Anterior cingulate cortex (tissue), 58 donors: ENCODE measurements at regions not wholly inside any gene's neighbourhood (a gene's known extent, or its start where the extent isn't known, plus 50 kb on each side); places are given as distances from the start of the nearest gene placed in this dataset.
"Not testable (repeated sequence)": the region's sequence is repeated elsewhere in the genome, so short reads cannot be mapped to it uniquely, and the experiment has no call there.

Experiments
- DNase-seq, 58 donors: peaks; one replicate each; lab custom pipeline; 2025; lab: John Stamatoyannopoulos, UW

GRCh38 chr5:18742830-18743229 is 1108.6 kb downstream of the TAF11L14 start:
- no peak for DNase-seq

GRCh38 chr5:18744441-18744840 is 1110.2 kb downstream of the TAF11L14 start:
- no peak for DNase-seq

GRCh38 chr5:18745042-18745987 is 1111.1 kb downstream of the TAF11L14 start:
- no peak for DNase-seq

GRCh38 chr5:18745988-18746615 is 1111.8 kb downstream of the TAF11L14 start:
- DNase-seq = peak in 1 of 58 donors; percentile 1

DNA sequence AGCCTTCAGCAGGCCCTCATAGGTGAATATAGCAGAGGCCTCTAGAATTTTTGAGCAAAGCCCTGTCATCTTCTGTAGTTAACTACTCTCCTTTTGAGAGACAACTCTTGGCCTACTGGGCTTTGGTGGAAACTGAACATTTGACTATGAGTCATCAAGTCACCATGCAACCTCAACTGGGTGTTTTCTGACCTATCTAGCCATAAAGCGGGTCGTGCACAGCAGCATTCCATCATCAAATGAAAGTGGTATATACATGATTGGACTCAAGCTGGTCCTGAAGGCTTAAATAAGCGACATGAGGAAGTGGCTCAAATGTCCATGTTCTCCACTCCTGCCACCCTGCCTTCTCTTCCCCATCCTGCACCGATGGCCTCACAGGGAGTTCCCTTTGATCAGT is 1115.5 kb downstream of the TAF11L14 start:
- no peak for DNase-seq

DNA sequence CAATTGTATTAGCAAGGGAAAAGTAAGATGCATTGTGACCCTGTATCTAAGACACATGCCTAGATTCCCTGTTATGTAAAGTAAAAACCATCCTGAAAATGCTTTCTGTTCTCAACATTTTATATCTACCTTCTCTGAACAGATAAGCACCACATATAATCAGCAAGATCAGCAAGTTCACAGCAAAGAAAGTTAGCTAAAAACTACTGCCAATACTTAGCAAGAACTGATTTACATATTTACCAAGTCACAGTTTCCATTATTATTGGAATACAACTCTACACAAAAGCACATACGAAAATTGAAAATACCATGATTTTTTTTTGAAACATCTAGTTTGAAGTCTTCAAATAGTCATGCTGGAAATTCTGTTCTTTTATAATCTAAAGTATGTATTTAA is 1118.1 kb downstream of the TAF11L14 start:
- no peak for DNase-seq

DNA sequence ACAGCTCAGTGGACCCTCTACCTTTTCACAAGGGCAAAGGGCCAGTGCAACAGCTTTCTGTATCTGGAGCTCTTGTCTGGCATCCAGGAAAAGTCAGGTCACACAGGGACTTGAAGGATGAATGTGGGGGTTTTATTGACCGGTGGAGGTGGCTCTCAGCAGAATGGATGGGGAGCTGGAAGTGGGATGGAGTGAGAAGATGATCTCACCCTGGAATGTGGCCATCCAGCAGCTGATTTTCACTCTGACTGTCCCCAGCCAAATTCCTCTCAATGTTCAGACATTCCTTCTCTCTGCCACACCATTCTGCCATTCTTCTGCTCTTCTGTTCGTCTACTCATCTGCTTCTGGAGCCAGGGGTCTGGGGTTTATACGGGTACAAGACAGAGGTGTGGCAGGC is 1119.9 kb downstream of the TAF11L14 start:
- DNase-seq = no peak

- DNase-seq = no peak
Observed at GRCh38 chr5:18761801-18762200, 1127.5 kb downstream of the TAF11L14 start.

- no peak for DNase-seq
Observed at GRCh38 chr5:18764161-18764560, 1129.9 kb downstream of the TAF11L14 start.

DNA sequence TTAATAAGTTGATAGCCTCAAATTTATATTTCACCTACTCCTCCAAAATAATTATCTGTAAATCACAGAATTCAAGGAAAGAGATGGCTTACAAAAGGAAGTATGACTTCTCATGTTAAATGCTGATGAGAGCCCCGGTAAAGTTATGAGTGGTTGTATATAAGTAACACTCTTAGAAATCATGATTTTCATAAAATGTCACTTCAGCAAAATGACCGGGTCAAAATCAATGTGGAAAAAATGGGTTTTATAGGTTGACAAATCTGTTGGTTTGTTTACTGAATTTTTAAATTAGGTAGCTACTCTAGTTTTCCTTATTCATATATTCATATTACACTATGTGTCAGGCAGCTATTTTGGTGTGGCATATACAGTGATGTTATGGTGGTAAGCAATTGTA is 1131.0 kb downstream of the TAF11L14 start:
- DNase-seq = no peak

DNA sequence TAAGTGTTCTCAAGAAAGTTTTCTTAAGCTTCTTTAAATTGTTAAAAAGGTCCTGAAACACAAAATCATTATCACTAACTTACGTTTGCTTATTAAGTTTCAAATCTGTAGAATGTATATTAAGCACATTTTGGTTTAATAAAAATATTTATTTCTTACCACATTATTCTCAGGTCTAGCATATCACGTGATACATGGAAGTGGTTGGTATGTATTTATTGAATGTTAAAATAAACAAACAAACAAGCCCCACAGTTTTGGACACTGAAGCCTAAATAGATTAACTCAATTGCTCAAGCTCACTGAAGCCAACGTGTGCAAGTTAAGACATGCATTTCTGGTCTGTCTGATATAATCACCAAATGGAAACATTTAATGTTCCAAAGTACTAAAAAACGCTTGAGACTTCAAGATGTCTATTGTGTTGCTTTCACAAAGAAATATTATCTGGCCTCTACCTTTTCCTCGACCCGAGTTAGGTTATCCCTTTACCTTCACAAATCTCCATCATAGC is 1136.9 kb downstream of the TAF11L14 start:
- no peak for DNase-seq

GRCh38 chr5:18772475-18772874 is 1138.2 kb downstream of the TAF11L14 start:
- DNase-seq = no peak

GRCh38 chr5:18778225-18778624 is 1144.0 kb downstream of the TAF11L14 start:
- peak in 2 of 58 donors; percentile 3 to 49 for DNase-seq

DNA sequence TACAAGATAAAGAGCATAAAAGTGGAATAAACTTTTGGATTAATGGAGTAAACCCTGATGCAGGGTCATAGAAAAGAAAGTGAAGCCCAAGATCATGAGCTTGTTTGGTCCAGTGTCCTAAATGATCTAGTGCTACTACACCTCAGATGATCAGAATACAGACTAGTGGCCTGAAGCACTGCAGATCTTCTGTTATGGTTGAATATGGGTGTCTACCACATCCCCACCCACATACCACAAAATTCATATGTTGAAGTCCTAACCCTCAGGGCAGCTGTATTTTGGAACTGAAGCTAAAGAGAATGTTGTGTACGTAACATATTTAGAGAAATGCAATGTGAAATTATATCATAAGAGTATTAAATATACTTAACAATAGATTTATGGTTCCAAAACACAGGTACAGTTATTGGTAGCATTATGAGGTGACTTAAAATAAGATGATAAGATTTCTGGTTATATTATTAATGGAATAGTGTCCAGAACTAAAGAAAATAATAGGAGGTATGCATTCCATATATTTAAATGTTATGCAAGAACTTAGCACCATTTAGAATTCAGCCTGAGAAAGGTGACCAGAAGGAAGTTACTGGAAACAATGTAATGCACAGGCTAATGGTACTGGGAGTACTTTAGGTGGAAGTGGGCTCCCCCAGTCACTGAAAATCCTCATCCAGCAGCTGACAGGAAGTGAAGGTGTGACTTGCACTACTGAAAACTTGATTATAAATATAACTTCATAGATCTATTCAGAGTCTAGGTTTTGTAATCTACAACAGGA is 1155.1 kb downstream of the TAF11L14 start:
- DNase-seq = no peak

DNA sequence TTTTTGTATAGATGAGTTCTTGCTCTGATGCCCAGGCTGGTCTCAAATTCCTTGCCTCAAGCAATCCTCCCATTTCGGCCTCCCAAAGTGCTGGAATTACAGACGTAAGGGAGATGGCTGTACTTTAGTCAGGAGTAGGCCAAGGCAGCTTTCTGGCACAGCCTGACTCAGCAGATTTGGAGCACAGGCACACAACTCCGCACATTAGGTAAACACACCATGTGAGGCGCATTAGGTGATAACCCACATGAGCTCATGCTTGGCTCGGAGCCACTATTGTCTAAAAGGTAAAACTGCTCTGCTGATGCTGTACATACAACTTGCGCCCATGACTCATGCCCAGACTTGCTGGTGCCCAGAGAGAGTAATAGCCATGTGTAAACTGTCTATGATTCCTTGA is 1157.9 kb downstream of the TAF11L14 start:
- DNase-seq = no peak

- no peak for DNase-seq
Observed at GRCh38 chr5:18797222-18797621, 1163.0 kb downstream of the TAF11L14 start.

DNA sequence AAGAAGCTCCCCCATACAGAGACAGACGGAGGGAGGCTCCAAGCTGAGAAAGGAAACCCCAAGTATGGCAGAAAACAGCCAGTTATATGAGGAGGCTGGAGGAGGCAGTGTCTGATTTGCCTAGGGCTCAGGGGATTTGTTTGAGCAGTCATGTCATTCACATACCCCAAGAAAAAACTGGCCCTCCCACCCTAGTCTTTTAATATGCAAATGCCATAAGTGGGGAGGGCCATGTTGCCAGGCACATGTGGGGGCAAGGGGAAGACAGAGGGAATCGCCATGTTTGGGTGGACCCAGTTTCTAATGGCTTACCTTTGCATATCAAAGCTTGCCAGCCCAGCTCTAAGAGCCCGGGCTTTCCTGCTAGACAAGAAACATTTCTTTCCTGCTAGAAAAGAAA is 1163.8 kb downstream of the TAF11L14 start:
- no peak for DNase-seq

- no peak for DNase-seq
Observed at GRCh38 chr5:18799482-18800128, 1165.3 kb downstream of the TAF11L14 start.

DNA sequence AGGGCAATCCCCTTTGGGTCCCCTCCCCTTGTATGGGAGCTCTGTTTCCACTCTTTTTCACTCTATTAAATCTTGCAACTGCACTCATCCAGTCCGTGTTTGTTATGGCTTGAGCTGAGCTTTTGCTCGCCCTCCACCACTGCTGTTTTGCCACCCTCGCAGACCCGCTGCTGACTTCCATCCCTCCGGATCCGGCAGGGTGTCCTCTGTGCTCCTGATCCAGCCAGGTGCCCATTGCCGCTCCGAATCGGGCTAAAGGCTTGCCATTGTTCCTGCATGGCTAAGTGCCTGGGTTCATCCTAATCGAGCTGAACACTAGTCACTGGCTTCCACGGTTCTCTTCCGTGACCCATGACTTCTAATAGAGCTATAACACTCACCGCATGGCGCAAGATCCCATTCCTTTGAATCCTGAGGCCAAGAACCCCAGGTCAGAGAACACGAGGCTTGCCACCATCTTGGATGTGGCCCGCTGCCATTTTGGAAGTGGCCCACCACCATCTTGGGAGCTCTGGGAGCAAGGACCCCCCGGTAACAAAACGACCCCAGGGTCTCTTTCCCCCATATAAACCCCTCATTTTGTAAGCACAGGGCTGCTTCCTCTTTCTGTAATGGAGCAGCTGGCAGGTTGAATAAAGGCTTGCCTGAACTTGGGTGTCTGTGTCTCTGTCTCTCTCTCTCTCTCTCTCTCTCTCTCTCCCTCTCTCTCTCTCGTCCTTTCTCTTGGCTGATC is 1166.2 kb downstream of the TAF11L14 start:
- DNase-seq = no peak

DNA sequence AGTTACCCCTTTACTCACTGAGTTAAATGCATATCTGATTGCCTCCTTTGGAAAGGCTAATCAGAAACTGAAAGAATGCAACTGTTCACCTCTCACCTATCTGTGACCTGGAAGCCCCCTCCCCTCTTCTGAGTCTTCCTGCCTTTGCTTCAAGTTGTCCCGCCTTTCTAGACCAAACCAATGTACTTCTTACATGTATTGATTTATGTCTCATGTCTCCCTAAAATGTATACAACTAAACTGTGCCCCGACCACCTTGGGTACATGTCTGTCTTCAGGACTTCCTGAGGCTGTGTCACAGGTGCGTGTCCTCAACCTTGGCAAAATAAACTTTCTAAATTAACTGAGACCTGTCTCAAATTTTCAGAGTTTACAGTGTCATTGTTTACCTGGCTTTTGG is 1167.2 kb downstream of the TAF11L14 start:
- DNase-seq = not testable (repeated sequence)
